Gastroesophageal sphincter (tissue), 4 donors: ENCODE measurements at regions not wholly inside any gene's neighbourhood (a gene's known extent, or its start where the extent isn't known, plus 50 kb on each side); places are given as distances from the start of the nearest gene placed in this dataset.
"Not testable (repeated sequence)": the region's sequence is repeated elsewhere in the genome, so short reads cannot be mapped to it uniquely, and the experiment has no call there.

ENCODE experiments used
- ATAC-seq: fragments of 150-250 bp; one replicate; pipeline ENCODE4 v1.9.1; 2016; ENCODE audit warnings: mild to moderate bottlenecking, moderate library complexity
- H3K27ac ChIP-seq, 4 donors: fragments of 200-600 bp; sonication (generic) in 3 of 4; 1 replicate in 3 of 4; 2 replicates in 1 of 4; pipeline ENCODE4 v1.5.1; 2016 to 2019
- H3K27me3 ChIP-seq: fragments of 200-600 bp; sonication (generic); one replicate; pipeline ENCODE4 v1.5.1; 2019
- H3K36me3 ChIP-seq, 2 donors: fragments of 200-600 bp; sonication (generic); one replicate each; pipeline ENCODE4 v1.5.1; 2019; ENCODE audit warnings: control low read depth in 1 of 2
- H3K4me1 ChIP-seq, 3 donors: fragments of 200-600 bp; sonication (generic); 1 replicate in 2 of 3; 2 replicates in 1 of 3; pipeline ENCODE4 v1.5.1; 2016 to 2019; ENCODE audit warnings: control low read depth in 2 of 3
- H3K4me3 ChIP-seq, 2 donors: fragments of 200-600 bp; sonication (generic); one replicate each; pipeline ENCODE4 v1.5.1; 2019; ENCODE audit warnings: mild to moderate bottlenecking in 1 of 2, moderate library complexity in 1 of 2
- H3K9me3 ChIP-seq, 3 donors: fragments of 200-600 bp; sonication (generic); one replicate each; pipeline ENCODE4 v1.5.1; 2017 to 2019; ENCODE audit warnings: control low read depth in 2 of 3
- CTCF ChIP-seq, 4 experiments: fragments of 200-600 bp in 2 of 4; fragments of 450-650 bp in 2 of 4; sonication (generic) in 1 of 4; IDR thresholded peaks; one replicate each; pipeline ENCODE4 v1.5.1; 2017 to 2019; ENCODE audit warnings: antibody characterized with exemption in 4 of 4, mild to moderate bottlenecking in 2 of 4, moderate library complexity in 2 of 4
- EP300 ChIP-seq: sonication (generic); formaldehyde crosslinking; IDR thresholded peaks from one replicate; pipeline ENCODE4 v1.6.1; 2017; ENCODE audit warnings: antibody characterized with exemption, mild to moderate bottlenecking
- POLR2A ChIP-seq, 2 donors: fragments of 450-650 bp; IDR thresholded peaks; one replicate each; pipeline ENCODE4 v1.6.1; 2017; ENCODE audit warnings: antibody characterized with exemption in 2 of 2, mild to moderate bottlenecking in 2 of 2, moderate library complexity in 1 of 2
- POLR2AphosphoS5 ChIP-seq: sonication (generic); formaldehyde crosslinking; IDR thresholded peaks from one replicate; pipeline ENCODE4 v1.6.1; 2017; ENCODE audit warnings: antibody characterized with exemption
- WGBS, 2 donors: methylation state at CpG; one replicate each; pipeline ENCODE4 v1.1.5; 2018; ENCODE audit warnings: low coverage in 1 of 2; 5-methylcytosine and 5-hydroxymethylcytosine counted together

- Histone ChIP-seq H3K36me3 (no peaks in the 10 kb centered on the region), H3K4me3 (no peak overlapping the region), H3K4me1 (no peaks in the 10 kb centered on the region), H3K27ac (no peak overlapping the region), H3K9me3 (no peaks in the 10 kb centered on the region), H3K27me3 (no peaks in the 10 kb centered on the region)
- TF ChIP-seq EP300: no peak
- TF ChIP-seq POLR2A (IDR thresholded peaks at IDR 0.05): no peak
- TF ChIP-seq POLR2AphosphoS5: no peak
- no peak for TF ChIP-seq CTCF (IDR thresholded peaks at IDR 0.05)
- WGBS, 2 donors: 0 to 20% methylated on average over 1 of the region's 1 CpG
- no peak for ATAC-seq
Observed at GRCh38 chr3:191721990-191722389, 261.0 kb downstream of the PYDC2 start.

GRCh38 chr3:191727338-191727737 is 266.4 kb downstream of the PYDC2 start:
- 78 to 83% methylated on average over 1 of the region's 1 CpG for WGBS, 2 donors
- no peaks in the 10 kb centered on the region for H3K9me3 ChIP-seq
- ATAC-seq: no peak
- no peaks in the 10 kb centered on the region for H3K36me3 ChIP-seq
- H3K4me1 ChIP-seq: no peaks in the 10 kb centered on the region
- TF ChIP-seq CTCF (IDR thresholded peaks at IDR 0.05) (no peak), POLR2AphosphoS5 (no peak), POLR2A (IDR thresholded peaks at IDR 0.05) (no peak), EP300 (no peak)
- no peak overlapping the region for H3K27ac ChIP-seq
- H3K4me3 ChIP-seq: no peak overlapping the region
- no peaks in the 10 kb centered on the region for H3K27me3 ChIP-seq

GRCh38 chr3:191728186-191728585 is 267.2 kb downstream of the PYDC2 start:
- TF ChIP-seq POLR2AphosphoS5 (no peak), EP300 (no peak), CTCF (IDR thresholded peaks at IDR 0.05) (no peak), POLR2A (IDR thresholded peaks at IDR 0.05) (no peak)
- Histone ChIP-seq H3K27me3 (no peaks in the 10 kb centered on the region), H3K36me3 (no peaks in the 10 kb centered on the region), H3K27ac (no peak overlapping the region), H3K4me1 (no peaks in the 10 kb centered on the region), H3K4me3 (no peak overlapping the region), H3K9me3 (no peaks in the 10 kb centered on the region)
- 88 to 100% methylated on average over 1 of the region's 1 CpG for WGBS, 2 donors
- ATAC-seq: no peak

- Histone ChIP-seq H3K4me3 (no peak overlapping the region), H3K27me3 (no peaks in the 10 kb centered on the region), H3K36me3 (no peaks in the 10 kb centered on the region), H3K4me1 (no peaks in the 10 kb centered on the region), H3K27ac (no peak overlapping the region), H3K9me3 (peaks cover 0 to 33% (median 0%) of the 10 kb centered on the region in 3 donors)
- WGBS, 2 donors: 50% methylated on average over 1 of the region's 1 CpG; no CpG with 5 or more reads in 1 of the 2 donors
- no peak for ATAC-seq
- TF ChIP-seq CTCF (IDR thresholded peaks at IDR 0.05): no peak
- no peak for TF ChIP-seq EP300
- TF ChIP-seq POLR2A (IDR thresholded peaks at IDR 0.05): no peak
- no peak for TF ChIP-seq POLR2AphosphoS5
Observed at GRCh38 chr3:191737742-191738141, 276.8 kb downstream of the PYDC2 start.

- no peak for ATAC-seq
- peaks cover 0 to 36% (median 0%) of the 10 kb centered on the region in 3 donors for H3K9me3 ChIP-seq
- TF ChIP-seq POLR2A (IDR thresholded peaks at IDR 0.05) (no peak), CTCF (IDR thresholded peaks at IDR 0.05) (no peak)
- WGBS, 2 donors: 81 to 100% methylated on average over 1 to 2 of the region's 2 CpGs
- H3K27me3 ChIP-seq: no peaks in the 10 kb centered on the region
- H3K36me3 ChIP-seq: no peaks in the 10 kb centered on the region
- no peak overlapping the region for H3K27ac ChIP-seq
- no peak overlapping the region for H3K4me3 ChIP-seq
- no peaks in the 10 kb centered on the region for H3K4me1 ChIP-seq
Observed at GRCh38 chr3:191740712-191741111, 279.7 kb downstream of the PYDC2 start.

- not testable (repeated sequence) for H3K27me3 ChIP-seq, H3K4me1 ChIP-seq, H3K36me3 ChIP-seq, ATAC-seq, H3K27ac ChIP-seq, H3K4me3 ChIP-seq
- WGBS, 2 donors: 67% methylated on average over 1 of the region's 1 CpG; no CpG with 5 or more reads in 1 of the 2 donors
- peaks cover 0 to 36% (median 0%) of the 10 kb centered on the region in 3 donors for H3K9me3 ChIP-seq
Observed at GRCh38 chr3:191741847-191742350, 280.9 kb downstream of the PYDC2 start.
